KMS-11 (cell line): ENCODE measurements at regions not wholly inside any gene's neighbourhood (a gene's known extent, or its start where the extent isn't known, plus 50 kb on each side); places are given as distances from the start of the nearest gene placed in this dataset.

Experiments
- H2AFZ ChIP-seq: fragments of 200-600 bp; sonication (generic); 2 replicates; pipeline ENCODE4 v1.6.1; 2016; ENCODE audit warnings: antibody characterized with exemption, mixed run types, low read depth
- H3K27ac ChIP-seq: fragments of 200-600 bp; sonication (generic); 2 replicates; pipeline ENCODE4 v1.6.1; 2016; ENCODE audit warnings: mild to moderate bottlenecking, mixed run types
- H3K27me3 ChIP-seq: fragments of 200-600 bp; sonication (generic); 2 replicates; pipeline ENCODE4 v1.6.1; 2017; ENCODE audit warnings: mild to moderate bottlenecking, low read depth, mixed run types, moderate library complexity; ENCODE audit not compliant: insufficient read depth
- H3K36me3 ChIP-seq: fragments of 200-600 bp; sonication (generic); 2 replicates; pipeline ENCODE4 v1.6.1; 2017; ENCODE audit warnings: mild to moderate bottlenecking, mixed run types; ENCODE audit not compliant: insufficient read depth
- H3K4me1 ChIP-seq: fragments of 200-600 bp; sonication (generic); 2 replicates; pipeline ENCODE4 v1.6.1; 2016; ENCODE audit warnings: mild to moderate bottlenecking, low read depth, mixed run types; ENCODE audit not compliant: poor library complexity, severe bottlenecking
- H3K4me2 ChIP-seq: fragments of 200-600 bp; sonication (generic); 2 replicates; pipeline ENCODE4 v1.7.0; 2016; ENCODE audit warnings: mild to moderate bottlenecking, mixed run types
- H3K4me3 ChIP-seq: fragments of 200-600 bp; sonication (generic); IDR thresholded peaks from 2 replicates; pipeline ENCODE4 v1.6.1; 2017; ENCODE audit warnings: low read depth, low read length, mixed read lengths; ENCODE audit not compliant: insufficient read depth
- H3K79me2 ChIP-seq: fragments of 200-600 bp; sonication (generic); 2 replicates; pipeline ENCODE4 v1.6.1; 2016; ENCODE audit warnings: low read depth, mixed run types; ENCODE audit not compliant: insufficient read depth
- H3K9ac ChIP-seq: fragments of 200-600 bp; sonication (generic); 2 replicates; pipeline ENCODE4 v1.6.1; 2016; ENCODE audit warnings: mild to moderate bottlenecking, mixed run types
- H4K20me1 ChIP-seq: fragments of 200-600 bp; sonication (generic); 2 replicates; pipeline ENCODE4 v1.6.1; 2016; ENCODE audit warnings: mild to moderate bottlenecking, mixed run types; ENCODE audit not compliant: insufficient read depth
- TF ChIP-seq, protein P1 (sequence below): fragments of 200-600 bp; sonication (generic); conservative IDR thresholded peaks from 2 replicates; pipeline ENCODE4 v1.6.1; 2017; ENCODE audit warnings: low read depth, mild to moderate bottlenecking, antibody characterized with exemption, low read length, moderate library complexity, mixed read lengths

DNA sequence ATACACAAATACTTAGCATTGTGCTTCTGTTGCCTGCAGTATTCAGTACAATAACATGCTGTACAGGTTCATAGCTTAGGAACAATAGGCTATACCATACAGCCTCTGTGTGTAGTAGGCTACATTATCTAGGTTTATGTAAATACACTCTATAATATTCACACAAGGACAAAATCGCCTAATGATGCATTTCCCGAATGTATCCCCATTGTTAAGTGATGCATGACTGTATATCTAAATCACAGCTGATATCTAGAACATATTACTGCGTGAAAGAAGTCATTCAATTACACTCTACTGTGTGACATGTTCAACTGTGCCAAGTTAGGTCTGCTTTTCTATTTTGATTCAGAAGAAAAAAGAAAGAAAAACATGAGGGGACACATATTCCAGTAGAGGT lies 633.5 kb downstream of the RFPL4B start:
- no peaks in the 10 kb centered on the region for H3K27me3 ChIP-seq
- no peaks in the 10 kb centered on the region for H3K4me1 ChIP-seq
- no peak overlapping the region for H3K27ac ChIP-seq
- H3K9ac ChIP-seq: no peak overlapping the region
- H4K20me1 ChIP-seq: no peaks in the 10 kb centered on the region
- no peak overlapping the region for H3K4me3 ChIP-seq
- TF ChIP-seq, protein P1, sequence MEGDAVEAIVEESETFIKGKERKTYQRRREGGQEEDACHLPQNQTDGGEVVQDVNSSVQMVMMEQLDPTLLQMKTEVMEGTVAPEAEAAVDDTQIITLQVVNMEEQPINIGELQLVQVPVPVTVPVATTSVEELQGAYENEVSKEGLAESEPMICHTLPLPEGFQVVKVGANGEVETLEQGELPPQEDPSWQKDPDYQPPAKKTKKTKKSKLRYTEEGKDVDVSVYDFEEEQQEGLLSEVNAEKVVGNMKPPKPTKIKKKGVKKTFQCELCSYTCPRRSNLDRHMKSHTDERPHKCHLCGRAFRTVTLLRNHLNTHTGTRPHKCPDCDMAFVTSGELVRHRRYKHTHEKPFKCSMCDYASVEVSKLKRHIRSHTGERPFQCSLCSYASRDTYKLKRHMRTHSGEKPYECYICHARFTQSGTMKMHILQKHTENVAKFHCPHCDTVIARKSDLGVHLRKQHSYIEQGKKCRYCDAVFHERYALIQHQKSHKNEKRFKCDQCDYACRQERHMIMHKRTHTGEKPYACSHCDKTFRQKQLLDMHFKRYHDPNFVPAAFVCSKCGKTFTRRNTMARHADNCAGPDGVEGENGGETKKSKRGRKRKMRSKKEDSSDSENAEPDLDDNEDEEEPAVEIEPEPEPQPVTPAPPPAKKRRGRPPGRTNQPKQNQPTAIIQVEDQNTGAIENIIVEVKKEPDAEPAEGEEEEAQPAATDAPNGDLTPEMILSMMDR: no peak
- H3K4me2 ChIP-seq: no peak overlapping the region
- H3K36me3 ChIP-seq: no peaks in the 10 kb centered on the region
- H2AFZ ChIP-seq: no peak overlapping the region
- H3K79me2 ChIP-seq: no peaks in the 10 kb centered on the region

DNA sequence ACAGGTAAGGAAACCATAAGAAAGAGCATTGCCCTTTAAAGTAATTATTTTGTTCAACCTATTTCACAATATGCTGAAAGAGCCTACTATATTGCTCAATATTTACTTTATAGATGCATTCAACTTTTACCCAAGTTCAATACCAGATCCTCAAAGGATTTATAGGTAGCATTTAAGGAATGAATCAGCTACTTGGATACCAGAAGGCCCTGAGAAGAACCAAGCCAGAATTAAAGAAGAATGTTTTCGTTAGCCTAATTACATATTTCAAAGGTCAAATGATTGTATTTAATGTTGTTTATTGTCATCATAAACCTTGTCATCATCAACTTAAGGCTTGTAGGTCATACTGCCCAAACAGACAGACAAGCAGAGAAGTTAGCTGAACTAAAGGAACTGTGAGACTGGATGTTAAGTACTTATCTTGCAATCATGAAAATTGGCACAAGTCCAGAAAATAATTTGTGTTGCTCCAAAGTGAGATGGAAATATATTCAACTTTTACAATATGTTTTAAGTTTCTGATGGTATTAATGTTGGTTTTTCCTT lies 636.7 kb downstream of the RFPL4B start:
- H3K27ac ChIP-seq: no peak overlapping the region
- no peak overlapping the region for H3K4me2 ChIP-seq
- no peaks in the 10 kb centered on the region for H3K79me2 ChIP-seq
- no peaks in the 10 kb centered on the region for H3K36me3 ChIP-seq
- no peaks in the 10 kb centered on the region for H3K4me1 ChIP-seq
- H4K20me1 ChIP-seq: no peaks in the 10 kb centered on the region
- TF ChIP-seq, protein P1: no peak
- H3K9ac ChIP-seq: no peak overlapping the region
- H3K4me3 ChIP-seq: no peak overlapping the region
- H2AFZ ChIP-seq: no peak overlapping the region
- no peaks in the 10 kb centered on the region for H3K27me3 ChIP-seq

DNA sequence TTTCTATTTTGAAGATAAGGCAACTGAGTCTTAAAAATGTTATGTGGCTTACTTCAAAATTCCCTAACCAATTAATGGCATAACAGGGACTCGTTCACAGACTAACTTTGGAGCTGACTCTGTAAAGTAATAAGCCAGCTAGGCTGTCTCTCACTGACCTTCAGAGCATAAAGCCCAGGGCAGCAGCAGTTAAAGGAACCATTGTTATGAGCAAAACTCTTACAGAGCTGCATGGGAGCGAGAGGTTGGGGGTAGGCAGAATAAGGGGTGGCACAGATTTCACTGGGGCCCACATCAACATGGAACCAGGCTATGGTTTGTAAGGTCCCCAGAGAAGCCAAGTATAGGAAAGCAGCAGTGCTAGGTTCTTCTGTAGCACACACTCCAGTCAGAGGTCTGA lies 637.8 kb downstream of the RFPL4B start:
- no peak overlapping the region for H3K9ac ChIP-seq
- H3K4me3 ChIP-seq: no peak overlapping the region
- H3K4me1 ChIP-seq: no peaks in the 10 kb centered on the region
- no peak overlapping the region for H3K27ac ChIP-seq
- no peaks in the 10 kb centered on the region for H4K20me1 ChIP-seq
- no peak overlapping the region for H3K4me2 ChIP-seq
- H3K36me3 ChIP-seq: no peaks in the 10 kb centered on the region
- H2AFZ ChIP-seq: no peak overlapping the region
- TF ChIP-seq, protein P1: no peak
- no peaks in the 10 kb centered on the region for H3K27me3 ChIP-seq
- H3K79me2 ChIP-seq: no peaks in the 10 kb centered on the region

GRCh38 chr6:112986321-112986720 lies 639.2 kb downstream of the RFPL4B start:
- Histone ChIP-seq H3K4me2 (no peak overlapping the region), H4K20me1 (no peaks in the 10 kb centered on the region), H3K4me3 (no peak overlapping the region), H3K36me3 (no peaks in the 10 kb centered on the region), H3K4me1 (no peaks in the 10 kb centered on the region), H3K27ac (no peak overlapping the region), H3K9ac (no peak overlapping the region), H2AFZ (no peak overlapping the region), H3K79me2 (no peaks in the 10 kb centered on the region), H3K27me3 (no peaks in the 10 kb centered on the region)
- TF ChIP-seq, protein P1: no peak
